Loucy (cell line): ENCODE measurements at regions not wholly inside any gene's neighbourhood (a gene's known extent, or its start where the extent isn't known, plus 50 kb on each side); places are given as distances from the start of the nearest gene placed in this dataset.
A peak's percentile ranks its signal among the peaks of the same experiment; 100 is the strongest.

Experiments
- H2AFZ ChIP-seq: fragments of 200-600 bp; sonication (generic); 2 replicates; pipeline ENCODE4 v1.6.0; 2016; ENCODE audit warnings: antibody characterized with exemption, mild to moderate bottlenecking, low read length, moderate library complexity
- H3F3A ChIP-seq: fragments of 200-600 bp; 2 replicates; pipeline ENCODE4 v1.6.0; 2016; ENCODE audit warnings: antibody characterized with exemption, low read depth, mild to moderate bottlenecking
- H3K27me3 ChIP-seq: fragments of 200-600 bp; sonication (generic); 2 replicates; pipeline ENCODE4 v1.6.1; 2014; ENCODE audit warnings: low read length, mild to moderate bottlenecking; ENCODE audit not compliant: insufficient read depth, poor library complexity, severe bottlenecking
- H3K36me3 ChIP-seq: fragments of 200-600 bp; sonication (generic); 2 replicates; pipeline ENCODE4 v1.6.1; 2016; ENCODE audit warnings: low read length; ENCODE audit not compliant: insufficient read depth
- H3K4me1 ChIP-seq: fragments of 200-600 bp; sonication (generic); 2 replicates; pipeline ENCODE4 v1.5.1; 2014; ENCODE audit warnings: low read length, mild to moderate bottlenecking; ENCODE audit not compliant: insufficient read depth, poor library complexity, severe bottlenecking
- H3K4me2 ChIP-seq: fragments of 200-600 bp; sonication (generic); 2 replicates; pipeline ENCODE4 v1.6.0; 2014; ENCODE audit warnings: antibody characterized with exemption, low read length, low read depth, mild to moderate bottlenecking; ENCODE audit not compliant: poor library complexity, severe bottlenecking
- H3K4me3 ChIP-seq: fragments of 200-600 bp; sonication (generic); 2 replicates; pipeline ENCODE4 v1.5.1; 2014; ENCODE audit warnings: low read length, mild to moderate bottlenecking, mixed read lengths; ENCODE audit not compliant: poor library complexity, severe bottlenecking
- H3K79me2 ChIP-seq: fragments of 200-600 bp; sonication (generic); 2 replicates; pipeline ENCODE4 v1.6.1; 2014; ENCODE audit warnings: low read length; ENCODE audit not compliant: insufficient read depth
- H3K9ac ChIP-seq: fragments of 200-600 bp; sonication (generic); 2 replicates; pipeline ENCODE4 v1.6.0; 2014; ENCODE audit warnings: mild to moderate bottlenecking, low read depth, low read length, moderate library complexity; ENCODE audit not compliant: poor library complexity, severe bottlenecking
- H3K9me2 ChIP-seq: fragments of 200-600 bp; sonication (generic); replicated peaks from 2 replicates; pipeline ENCODE4 v1.6.1; 2016; ENCODE audit warnings: low read depth, low read length, mixed read lengths
- H3K9me3 ChIP-seq: fragments of 200-600 bp; sonication (generic); 2 replicates; pipeline ENCODE4 v1.6.1; 2014; ENCODE audit warnings: mild to moderate bottlenecking, antibody characterized with exemption, low read length, low read depth; ENCODE audit not compliant: insufficient read depth
- H4K20me1 ChIP-seq: fragments of 200-600 bp; sonication (generic); 2 replicates; pipeline ENCODE4 v1.6.0; 2014; ENCODE audit warnings: antibody characterized with exemption, low read length, mild to moderate bottlenecking; ENCODE audit not compliant: insufficient read depth, poor library complexity, severe bottlenecking
- EZH2phosphoT487 ChIP-seq: fragments of 200-600 bp; IDR thresholded peaks from 2 replicates; pipeline ENCODE4 v1.6.1; 2018; ENCODE audit warnings: antibody characterized with exemption, mild to moderate bottlenecking, moderate library complexity, borderline replicate concordance
- TF ChIP-seq, protein P1 (sequence below): fragments of 200-600 bp; sonication (generic); conservative IDR thresholded peaks from 2 replicates; pipeline ENCODE4 v1.5.1; 2014; ENCODE audit warnings: mild to moderate bottlenecking, antibody characterized with exemption, low read length

DNA sequence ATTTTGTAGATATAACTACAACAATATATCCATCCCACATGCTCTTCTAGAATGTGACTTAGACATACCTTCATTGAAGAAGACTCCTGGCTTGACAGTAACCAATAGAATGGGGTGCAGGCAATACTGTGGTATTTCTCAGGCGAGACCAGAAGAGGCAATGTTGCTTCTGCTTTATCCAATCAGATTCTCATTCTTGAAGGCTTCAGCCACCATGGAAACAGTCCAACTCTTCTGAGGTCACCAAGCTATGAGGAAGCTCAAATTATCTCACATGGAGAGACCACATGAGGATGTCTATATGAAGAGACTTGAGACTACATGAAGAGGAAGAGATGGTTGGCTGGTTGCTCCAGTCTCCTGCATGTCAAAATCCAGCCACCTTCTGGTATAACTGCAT lies 469.9 kb downstream of the PCDH10 start:
- no peaks in the 10 kb centered on the region for H4K20me1 ChIP-seq
- no peak overlapping the region for H3K4me3 ChIP-seq
- no peaks in the 10 kb centered on the region for H3F3A ChIP-seq

DNA sequence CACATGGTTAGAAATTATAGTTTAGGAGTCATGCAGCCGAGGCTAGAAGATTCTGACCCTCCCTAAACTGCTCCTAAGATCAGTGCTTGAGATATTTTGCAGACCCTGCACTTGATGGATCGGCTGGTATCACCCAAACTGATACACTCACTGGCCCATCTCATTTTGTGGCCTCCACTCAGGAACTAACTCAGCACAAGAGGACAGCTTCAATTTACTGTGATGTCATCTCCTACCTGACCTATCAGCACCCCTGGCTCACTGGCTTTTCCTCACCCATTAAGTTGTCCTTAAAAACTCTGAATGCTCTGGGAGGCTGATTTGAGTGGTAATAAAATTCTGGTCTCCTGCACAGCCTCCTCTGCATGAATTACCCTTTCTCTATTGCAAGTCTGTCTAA lies 450.9 kb downstream of the PCDH10 start:
- H3K4me3 ChIP-seq: no peak overlapping the region
- H3K9ac ChIP-seq: no peak overlapping the region
- no peaks in the 10 kb centered on the region for H4K20me1 ChIP-seq
- H3K4me2 ChIP-seq: no peak overlapping the region
- H3K4me1 ChIP-seq: no peaks in the 10 kb centered on the region
- TF ChIP-seq EZH2phosphoT487: no peak
- TF ChIP-seq, protein P1, sequence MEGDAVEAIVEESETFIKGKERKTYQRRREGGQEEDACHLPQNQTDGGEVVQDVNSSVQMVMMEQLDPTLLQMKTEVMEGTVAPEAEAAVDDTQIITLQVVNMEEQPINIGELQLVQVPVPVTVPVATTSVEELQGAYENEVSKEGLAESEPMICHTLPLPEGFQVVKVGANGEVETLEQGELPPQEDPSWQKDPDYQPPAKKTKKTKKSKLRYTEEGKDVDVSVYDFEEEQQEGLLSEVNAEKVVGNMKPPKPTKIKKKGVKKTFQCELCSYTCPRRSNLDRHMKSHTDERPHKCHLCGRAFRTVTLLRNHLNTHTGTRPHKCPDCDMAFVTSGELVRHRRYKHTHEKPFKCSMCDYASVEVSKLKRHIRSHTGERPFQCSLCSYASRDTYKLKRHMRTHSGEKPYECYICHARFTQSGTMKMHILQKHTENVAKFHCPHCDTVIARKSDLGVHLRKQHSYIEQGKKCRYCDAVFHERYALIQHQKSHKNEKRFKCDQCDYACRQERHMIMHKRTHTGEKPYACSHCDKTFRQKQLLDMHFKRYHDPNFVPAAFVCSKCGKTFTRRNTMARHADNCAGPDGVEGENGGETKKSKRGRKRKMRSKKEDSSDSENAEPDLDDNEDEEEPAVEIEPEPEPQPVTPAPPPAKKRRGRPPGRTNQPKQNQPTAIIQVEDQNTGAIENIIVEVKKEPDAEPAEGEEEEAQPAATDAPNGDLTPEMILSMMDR: no peak
- H3F3A ChIP-seq: no peaks in the 10 kb centered on the region
- H2AFZ ChIP-seq: peak overlapping the region; percentile 51; the same call in 1 of the 2 replicates
- no peaks in the 10 kb centered on the region for H3K9me2 ChIP-seq
- no peaks in the 10 kb centered on the region for H3K36me3 ChIP-seq
- H3K27me3 ChIP-seq: no peaks in the 10 kb centered on the region
- H3K9me3 ChIP-seq: no peaks in the 10 kb centered on the region
- H3K79me2 ChIP-seq: no peaks in the 10 kb centered on the region

More for the DNA sequence above, 469.9 kb downstream of the PCDH10 start:
- H3K79me2 ChIP-seq: no peaks in the 10 kb centered on the region
- no peaks in the 10 kb centered on the region for H3K27me3 ChIP-seq
- H3K4me1 ChIP-seq: no peaks in the 10 kb centered on the region
- no peak overlapping the region for H3K4me2 ChIP-seq
- no peaks in the 10 kb centered on the region for H3K9me2 ChIP-seq
- H3K36me3 ChIP-seq: no peaks in the 10 kb centered on the region
- H2AFZ ChIP-seq: no peak overlapping the region
- H3K9ac ChIP-seq: no peak overlapping the region
- TF ChIP-seq, protein P1: no peak
- no peak for TF ChIP-seq EZH2phosphoT487
- H3K9me3 ChIP-seq: no peaks in the 10 kb centered on the region

DNA sequence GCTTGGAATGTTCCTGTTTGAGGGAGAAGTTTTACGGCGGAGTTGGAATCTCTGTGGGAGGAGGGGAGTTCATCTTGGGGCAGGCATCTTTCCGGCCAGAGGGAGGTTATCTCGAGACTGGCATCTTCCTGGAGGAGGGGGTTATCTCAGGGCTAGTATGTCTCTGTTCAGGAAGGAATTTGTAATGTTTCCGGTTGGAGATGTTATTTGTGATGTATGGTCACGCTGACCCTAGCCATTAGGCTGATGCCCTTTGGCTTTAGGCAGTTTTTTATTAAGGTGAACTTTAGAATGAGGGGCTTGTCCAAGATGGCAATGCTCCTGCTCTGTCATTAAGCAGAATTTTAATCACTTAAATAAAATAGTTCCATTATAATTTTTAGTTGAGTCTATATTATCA lies 449.7 kb downstream of the PCDH10 start:
- Histone ChIP-seq H3F3A (no peaks in the 10 kb centered on the region), H3K4me2 (no peak overlapping the region), H2AFZ (no peak overlapping the region), H3K9me3 (no peaks in the 10 kb centered on the region), H3K4me1 (no peaks in the 10 kb centered on the region), H3K79me2 (no peaks in the 10 kb centered on the region), H3K36me3 (no peaks in the 10 kb centered on the region), H3K27me3 (no peaks in the 10 kb centered on the region), H3K9ac (no peak overlapping the region), H3K9me2 (no peaks in the 10 kb centered on the region), H4K20me1 (no peaks in the 10 kb centered on the region), H3K4me3 (no peak overlapping the region)
- TF ChIP-seq, protein P1: no peak
- TF ChIP-seq EZH2phosphoT487: no peak
